H1 (cell line): ENCODE measurements at regions not wholly inside any gene's neighbourhood (a gene's known extent, or its start where the extent isn't known, plus 50 kb on each side); places are given as distances from the start of the nearest gene placed in this dataset.

Source experiments
- CTCF ChIA-PET: fragments of 300-600 bp; sonication (Branson Sonifier 250); formaldehyde crosslinking; loops from one replicate; lab custom pipeline; 2021; ENCODE audit not compliant: partially characterized antibody; lab: Charles Lee
- POLR2A ChIA-PET: fragments of 300-600 bp; sonication (Branson Sonifier 250); formaldehyde crosslinking; loops from one replicate; lab custom pipeline; 2021; ENCODE audit warnings: inconsistent platforms; ENCODE audit not compliant: partially characterized antibody; lab: Charles Lee
- DNase-seq, 2 experiments: peaks; one replicate each; pipeline versions ENCODE4 v3.0.0 to v3.0.0-alpha.2; 2010 to 2022; ENCODE audit warnings: low spot score in 2 of 2, low read depth in 1 of 2, mixed read lengths in 1 of 2
- FAIRE-seq: peaks from 2 replicates; lab custom pipeline; 2011; peaks lifted over from hg19 to GRCh38; lab: Jason Lieb, UNC
- H2AFZ ChIP-seq: 2 replicates; pipeline ENCODE4 v1.8.1; 2012; ENCODE audit warnings: low read length, inconsistent platforms
- H2AK5ac ChIP-seq: 2 replicates; pipeline ENCODE4 v1.6.1; 2013; ENCODE audit warnings: low read depth, low read length
- H2BK120ac ChIP-seq: replicated peaks from 2 replicates; pipeline ENCODE3; 2013; ENCODE audit warnings: low read depth, low read length, inconsistent platforms
- H2BK12ac ChIP-seq: 2 replicates; pipeline ENCODE4 v1.6.1; 2013; ENCODE audit warnings: low read depth, low read length
- H2BK15ac ChIP-seq: 2 replicates; pipeline ENCODE4 v1.6.1; 2013; ENCODE audit warnings: low read length
- H2BK20ac ChIP-seq: 2 replicates; pipeline ENCODE4 v1.6.1; 2013; ENCODE audit warnings: low read length
- H2BK5ac ChIP-seq: 2 replicates; pipeline ENCODE4 v1.6.1; 2013; ENCODE audit warnings: low read depth, low read length
- H3K14ac ChIP-seq: 2 replicates; pipeline ENCODE4 v1.6.1; 2013; ENCODE audit warnings: inconsistent platforms; ENCODE audit not compliant: insufficient read length
- H3K18ac ChIP-seq: 2 replicates; pipeline ENCODE4 v1.6.1; 2013; ENCODE audit warnings: low read length; ENCODE audit errors: extremely low read depth
- H3K23ac ChIP-seq: 2 replicates; pipeline ENCODE4 v1.6.1; 2013; ENCODE audit warnings: inconsistent platforms; ENCODE audit not compliant: insufficient read length
- H3K23me2 ChIP-seq: 2 replicates; pipeline ENCODE4 v1.6.1; 2013; ENCODE audit warnings: low read depth, low read length
- H3K27ac ChIP-seq: 2 replicates; pipeline ENCODE4 v1.6.1; 2011; ENCODE audit warnings: low read depth, low read length, inconsistent platforms
- H3K27me3 ChIP-seq, 4 experiments: replicated peaks in 1 of 4; 1 replicate in 1 of 4; 2 replicates in 3 of 4; pipeline versions ENCODE4 v1.6.1 to v1.8.1; 2011 to 2013; ENCODE audit warnings: low read length in 3 of 4, mild to moderate bottlenecking in 3 of 4, inconsistent platforms in 2 of 4, mixed read lengths in 2 of 4, moderate library complexity in 1 of 4; ENCODE audit not compliant: control insufficient read depth in 3 of 4, insufficient read depth in 3 of 4; ENCODE audit errors: extremely low read depth in 1 of 4
- H3K36me3 ChIP-seq, 4 experiments: 2 replicates each; pipeline versions ENCODE4 v1.6.1 to v1.8.1; 2011 to 2013; ENCODE audit warnings: mild to moderate bottlenecking in 4 of 4, low read length in 3 of 4, moderate library complexity in 2 of 4, control low read depth in 1 of 4, inconsistent platforms in 1 of 4; ENCODE audit not compliant: insufficient read depth in 4 of 4, control insufficient read depth in 2 of 4
- H3K4ac ChIP-seq: replicated peaks from 2 replicates; pipeline ENCODE3; 2013; ENCODE audit warnings: low read length, low read depth, mixed read lengths, inconsistent platforms; ENCODE audit not compliant: insufficient read length
- H3K4me1 ChIP-seq, 4 experiments: replicated peaks in 1 of 4; 1 replicate in 1 of 4; 2 replicates in 3 of 4; pipeline versions ENCODE4 v1.6.1 to v1.8.1; 2011 to 2013; ENCODE audit warnings: low read length in 3 of 4, inconsistent platforms in 2 of 4, mixed read lengths in 1 of 4; ENCODE audit not compliant: insufficient read depth in 4 of 4, control insufficient read depth in 3 of 4
- H3K4me2 ChIP-seq, 2 experiments: 2 replicates each; pipeline versions ENCODE4 v1.6.1 to v1.8.1; 2011 to 2013; ENCODE audit warnings: low read depth in 2 of 2, low read length in 2 of 2, control low read depth in 1 of 2, inconsistent platforms in 1 of 2, mild to moderate bottlenecking in 1 of 2; ENCODE audit not compliant: insufficient read depth in 1 of 2
- H3K4me3 ChIP-seq, 4 experiments: fragments of 200-600, 300-600 bp in 1 of 4; sonication (generic), shearing (Covaris generic), sonication (Bioruptor Twin) in 1 of 4; 2 replicates each; pipeline versions ENCODE4 v1.5.1 to v1.8.1; 2011 to 2016; ENCODE audit warnings: low read length in 4 of 4, low read depth in 3 of 4, control low read depth in 2 of 4, inconsistent platforms in 2 of 4, mild to moderate bottlenecking in 2 of 4, mixed read lengths in 1 of 4, moderate library complexity in 1 of 4; ENCODE audit not compliant: insufficient read depth in 2 of 4; ENCODE audit errors: extremely low read depth in 1 of 4
- H3K56ac ChIP-seq: replicated peaks from 2 replicates; pipeline ENCODE3; 2013; ENCODE audit warnings: low read depth, mild to moderate bottlenecking, mixed read lengths, low read length, inconsistent platforms; ENCODE audit not compliant: insufficient read length
- H3K79me1 ChIP-seq: 2 replicates; pipeline ENCODE4 v1.6.1; 2013; ENCODE audit warnings: low read depth, low read length, control low read depth
- H3K79me2 ChIP-seq, 2 experiments: 2 replicates each; pipeline versions ENCODE4 v1.6.1 to v1.8.1; 2012 to 2013; ENCODE audit warnings: low read length in 2 of 2, mild to moderate bottlenecking in 2 of 2, inconsistent platforms in 1 of 2; ENCODE audit not compliant: insufficient read depth in 2 of 2, control insufficient read depth in 1 of 2
- H3K9ac ChIP-seq, 4 experiments: replicated peaks in 1 of 4; 1 replicate in 1 of 4; 2 replicates in 3 of 4; pipeline versions ENCODE4 v1.6.1 to v1.8.1; 2011 to 2013; ENCODE audit warnings: low read depth in 3 of 4, low read length in 3 of 4, control low read depth in 2 of 4, mild to moderate bottlenecking in 2 of 4, moderate library complexity in 2 of 4, inconsistent platforms in 1 of 4; ENCODE audit errors: extremely low read depth in 1 of 4
- H3K9me3 ChIP-seq, 2 experiments: 2 replicates each; pipeline versions ENCODE4 v1.6.1 to v1.8.1; 2012 to 2013; ENCODE audit warnings: mild to moderate bottlenecking in 2 of 2, moderate library complexity in 2 of 2, control low read depth in 1 of 2, inconsistent platforms in 1 of 2, low read depth in 1 of 2, low read length in 1 of 2, mixed read lengths in 1 of 2; ENCODE audit not compliant: insufficient read depth in 2 of 2
- H4K20me1 ChIP-seq, 2 experiments: replicated peaks in 1 of 2; 2 replicates each; pipeline versions ENCODE3 to v1.8.1; 2011 to 2013; ENCODE audit warnings: inconsistent platforms in 2 of 2, low read length in 2 of 2, mild to moderate bottlenecking in 1 of 2; ENCODE audit not compliant: insufficient read depth in 2 of 2, control insufficient read depth in 1 of 2
- H4K5ac ChIP-seq: 2 replicates; pipeline ENCODE4 v1.6.1; 2013; ENCODE audit warnings: low read length, low read depth, mixed read lengths, inconsistent platforms; ENCODE audit not compliant: insufficient read length
- H4K8ac ChIP-seq: 2 replicates; pipeline ENCODE4 v1.8.0; 2013; ENCODE audit warnings: mild to moderate bottlenecking, moderate library complexity, low read length, inconsistent platforms; ENCODE audit not compliant: insufficient read depth; ENCODE audit errors: extremely low read depth
- H4K91ac ChIP-seq: replicated peaks from 2 replicates; pipeline ENCODE3; 2013; ENCODE audit warnings: low read length, mixed read lengths, inconsistent platforms; ENCODE audit not compliant: insufficient read length
- BACH1 ChIP-seq: IDR thresholded peaks from 2 replicates; pipeline ENCODE4 v1.6.1; 2012; ENCODE audit warnings: low read length, improper control_type of control experiment
- KDM4A ChIP-seq: IDR thresholded peaks from one replicate; pipeline ENCODE4 v1.7.1; 2012; ENCODE audit warnings: low read depth, mild to moderate bottlenecking, moderate library complexity, low read length, inconsistent platforms; ENCODE audit not compliant: severe bottlenecking
- SP4 ChIP-seq: IDR thresholded peaks from 2 replicates; pipeline ENCODE4 v1.6.1; 2012; ENCODE audit warnings: low read length, inconsistent platforms
- WGBS, 2 experiments: shearing (Covaris generic) in 1 of 2; methylation state at CpG; one replicate each; pipeline versions ENCODE4 v1.1.6 to v1.1.7; 2013 to 2015; ENCODE audit warnings: low lambda C conversion rate in 2 of 2, mixed read lengths in 2 of 2, inconsistent platforms in 1 of 2, low coverage in 1 of 2, missing lambda C conversion rate in 1 of 2; ENCODE audit not compliant: insufficient replicate concordance in 2 of 2, insufficient coverage in 1 of 2, insufficient read length in 1 of 2; ENCODE audit errors: extremely low coverage in 1 of 2, missing lambda C conversion rate in 1 of 2; 5-methylcytosine and 5-hydroxymethylcytosine counted together

DNA sequence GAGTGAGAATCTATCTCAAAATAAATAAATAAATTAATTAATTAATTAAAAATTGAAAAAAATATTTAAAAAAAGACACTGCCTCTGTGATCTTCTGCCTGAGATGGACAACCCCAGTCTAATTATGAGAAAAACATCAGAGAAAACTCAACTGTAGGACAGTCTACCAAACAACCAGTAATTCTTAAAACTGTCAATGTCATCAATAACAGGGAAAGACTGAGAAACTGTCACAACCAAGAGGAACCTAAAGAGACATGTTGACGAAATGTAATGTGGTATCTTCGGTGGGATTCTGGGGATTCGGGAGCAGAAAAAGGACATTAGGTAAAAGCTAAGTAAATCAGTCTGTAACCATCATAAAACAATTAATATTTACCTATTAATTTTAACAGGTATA is 265.4 kb upstream of the LMCD1 start:
- CTCF ChIA-PET, result interaction anchor here (1.3 to 6.0 kb wide), 3 partner anchors 12 to 83 kb away, joined by 4 to 69 read pairs (median 4); no protein-coding TSS in a partner anchor
- H4K20me1 ChIP-seq, result no peaks in the 10 kb centered on the region
- no peak overlapping the region for H3K56ac ChIP-seq
- no peak overlapping the region for H3K4me2 ChIP-seq
- no peaks in the 10 kb centered on the region for H3K79me2 ChIP-seq
- no peak overlapping the region for H2BK12ac ChIP-seq
- H4K8ac ChIP-seq, result no peak overlapping the region
- H3K18ac ChIP-seq, result no peak overlapping the region
- H3K36me3 ChIP-seq, result no peaks in the 10 kb centered on the region
- no peaks in the 10 kb centered on the region; a peak in 1 of 7 replicates for H3K4me1 ChIP-seq
- no peak overlapping the region for H2BK15ac ChIP-seq
- POLR2A ChIA-PET, result no interaction called here
- no peak overlapping the region for H3K9ac ChIP-seq
- H3K23ac ChIP-seq, result no peak overlapping the region
- H4K91ac ChIP-seq, result no peak overlapping the region
- no peak for TF ChIP-seq SP4
- TF ChIP-seq KDM4A, result no peak
- TF ChIP-seq BACH1, result no peak
- H3K27me3 ChIP-seq, result no peaks in the 10 kb centered on the region
- DNase-seq (no peak), FAIRE-seq (no peak)
- no peaks in the 10 kb centered on the region for H3K79me1 ChIP-seq
- no peak overlapping the region for H2AFZ ChIP-seq
- H3K14ac ChIP-seq, result no peak overlapping the region
- no peak overlapping the region for H4K5ac ChIP-seq
- H2BK5ac ChIP-seq, result no peak overlapping the region
- H3K4me3 ChIP-seq, result no peak overlapping the region
- no peak overlapping the region for H2BK20ac ChIP-seq
- H3K9me3 ChIP-seq, result no peaks in the 10 kb centered on the region
- H2AK5ac ChIP-seq, result no peak overlapping the region
- no peak overlapping the region for H3K4ac ChIP-seq
- H3K23me2 ChIP-seq, result no peaks in the 10 kb centered on the region
- H3K27ac ChIP-seq, result no peak overlapping the region
- WGBS, 2 experiments, result 79% methylated on average over 3 of the region's 3 CpGs; no CpG with 5 or more reads in 1 of the 2 experiments
- H2BK120ac ChIP-seq, result no peak overlapping the region
